Nephron progenitor cell (in vitro differentiated cells): ENCODE measurements at regions not wholly inside any gene's neighbourhood (a gene's known extent, or its start where the extent isn't known, plus 50 kb on each side); places are given as distances from the start of the nearest gene placed in this dataset.

ENCODE experiments used
- DNase-seq: peaks from one replicate; pipeline ENCODE4 v3.0.0; 2021
- H3K27ac Mint-ChIP-seq: 2 replicates; pipeline ENCODE4 v1.8.0; 2021; ENCODE audit warnings: mild to moderate bottlenecking, moderate library complexity, mixed read lengths
- H3K27me3 Mint-ChIP-seq: 2 replicates; pipeline ENCODE4 v1.8.0; 2021; ENCODE audit warnings: mild to moderate bottlenecking, low read depth, mixed read lengths; ENCODE audit not compliant: poor library complexity
- H3K36me3 Mint-ChIP-seq: 2 replicates; pipeline ENCODE4 v1.8.0; 2021; ENCODE audit warnings: low read depth, mixed read lengths
- H3K4me1 Mint-ChIP-seq: 2 replicates; pipeline ENCODE4 v1.8.0; 2021; ENCODE audit warnings: mixed read lengths
- H3K4me3 Mint-ChIP-seq: 2 replicates; pipeline ENCODE4 v1.8.0; 2021; ENCODE audit warnings: mild to moderate bottlenecking, moderate library complexity, mixed read lengths
- H3K9me3 Mint-ChIP-seq: 2 replicates; pipeline ENCODE4 v1.8.0; 2021; ENCODE audit warnings: mild to moderate bottlenecking, moderate library complexity, mixed read lengths
- TF ChIP-seq, protein P1 (sequence below): fragments of 200-600 bp; sonication (generic); IDR thresholded peaks from 2 replicates; pipeline ENCODE4 v1.5.0; 2021; ENCODE audit warnings: antibody characterized with exemption

GRCh38 chr21:34018910-34019309 lies 54.5 kb upstream of the MRPS6 start:
- Mint-ChIP-seq H3K27me3 (peaks cover 3% of the 10 kb centered on the region), H3K4me3 (no peak overlapping the region), H3K36me3 (peaks cover 15% of the 10 kb centered on the region), H3K27ac (peak overlapping the region; percentile 27), H3K4me1 (peaks cover 15% of the 10 kb centered on the region), H3K9me3 (peaks cover 38% of the 10 kb centered on the region)
- no peak for DNase-seq
- TF ChIP-seq, protein P1, sequence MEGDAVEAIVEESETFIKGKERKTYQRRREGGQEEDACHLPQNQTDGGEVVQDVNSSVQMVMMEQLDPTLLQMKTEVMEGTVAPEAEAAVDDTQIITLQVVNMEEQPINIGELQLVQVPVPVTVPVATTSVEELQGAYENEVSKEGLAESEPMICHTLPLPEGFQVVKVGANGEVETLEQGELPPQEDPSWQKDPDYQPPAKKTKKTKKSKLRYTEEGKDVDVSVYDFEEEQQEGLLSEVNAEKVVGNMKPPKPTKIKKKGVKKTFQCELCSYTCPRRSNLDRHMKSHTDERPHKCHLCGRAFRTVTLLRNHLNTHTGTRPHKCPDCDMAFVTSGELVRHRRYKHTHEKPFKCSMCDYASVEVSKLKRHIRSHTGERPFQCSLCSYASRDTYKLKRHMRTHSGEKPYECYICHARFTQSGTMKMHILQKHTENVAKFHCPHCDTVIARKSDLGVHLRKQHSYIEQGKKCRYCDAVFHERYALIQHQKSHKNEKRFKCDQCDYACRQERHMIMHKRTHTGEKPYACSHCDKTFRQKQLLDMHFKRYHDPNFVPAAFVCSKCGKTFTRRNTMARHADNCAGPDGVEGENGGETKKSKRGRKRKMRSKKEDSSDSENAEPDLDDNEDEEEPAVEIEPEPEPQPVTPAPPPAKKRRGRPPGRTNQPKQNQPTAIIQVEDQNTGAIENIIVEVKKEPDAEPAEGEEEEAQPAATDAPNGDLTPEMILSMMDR: no peak

GRCh38 chr21:34018185-34018584 lies 55.2 kb upstream of the MRPS6 start:
- Mint-ChIP-seq H3K36me3 (peaks cover 21% of the 10 kb centered on the region), H3K27ac (no peak overlapping the region), H3K4me3 (no peak overlapping the region), H3K4me1 (peaks cover 15% of the 10 kb centered on the region), H3K9me3 (peaks cover 46% of the 10 kb centered on the region), H3K27me3 (peaks cover 3% of the 10 kb centered on the region)
- DNase-seq: no peak
- TF ChIP-seq, protein P1: no peak

- no peak for DNase-seq
- Mint-ChIP-seq H3K36me3 (peaks cover 22% of the 10 kb centered on the region), H3K27ac (no peak overlapping the region), H3K9me3 (peaks cover 54% of the 10 kb centered on the region), H3K4me3 (no peak overlapping the region), H3K27me3 (peaks cover 3% of the 10 kb centered on the region), H3K4me1 (peaks cover 15% of the 10 kb centered on the region)
- TF ChIP-seq, protein P1: no peak
Observed at GRCh38 chr21:34017039-34017961, 56.1 kb upstream of the MRPS6 start.

- Mint-ChIP-seq H3K9me3 (peaks cover 85% of the 10 kb centered on the region), H3K27ac (no peak overlapping the region), H3K4me3 (no peak overlapping the region), H3K4me1 (peaks cover 4% of the 10 kb centered on the region), H3K36me3 (peaks cover 35% of the 10 kb centered on the region), H3K27me3 (peaks cover 5% of the 10 kb centered on the region)
- TF ChIP-seq, protein P1: no peak
- DNase-seq: no peak
Observed at GRCh38 chr21:34012640-34013039, 60.7 kb upstream of the MRPS6 start.

GRCh38 chr21:34011660-34012059 lies 61.7 kb upstream of the MRPS6 start:
- H3K4me3 Mint-ChIP-seq: no peak overlapping the region
- TF ChIP-seq, protein P1: no peak
- H3K4me1 Mint-ChIP-seq: peaks cover 4% of the 10 kb centered on the region
- H3K36me3 Mint-ChIP-seq: peaks cover 38% of the 10 kb centered on the region
- H3K27ac Mint-ChIP-seq: no peak overlapping the region
- peaks cover 5% of the 10 kb centered on the region for H3K27me3 Mint-ChIP-seq
- DNase-seq: no peak
- peaks cover 85% of the 10 kb centered on the region for H3K9me3 Mint-ChIP-seq

- Mint-ChIP-seq H3K4me1 (peaks cover 4% of the 10 kb centered on the region), H3K36me3 (peaks cover 30% of the 10 kb centered on the region), H3K9me3 (peaks cover 65% of the 10 kb centered on the region), H3K4me3 (no peak overlapping the region), H3K27ac (no peak overlapping the region), H3K27me3 (peaks cover 3% of the 10 kb centered on the region)
- TF ChIP-seq, protein P1: no peak
- DNase-seq: no peak
Observed at GRCh38 chr21:34009193-34009592, 64.2 kb upstream of the MRPS6 start.
